Bronchial epithelial cell (primary cell): ENCODE measurements at regions not wholly inside any gene's neighbourhood (a gene's known extent, or its start where the extent isn't known, plus 50 kb on each side); places are given as distances from the start of the nearest gene placed in this dataset.
"Not testable (repeated sequence)": the region's sequence is repeated elsewhere in the genome, so short reads cannot be mapped to it uniquely, and the experiment has no call there.

Experiments
- DNase-seq: peaks from one replicate; pipeline ENCODE4 v3.0.0-alpha.2; 2010; ENCODE audit warnings: low read depth
- FAIRE-seq: peaks from 2 replicates; lab custom pipeline; 2011; peaks lifted over from hg19 to GRCh38; lab: Jason Lieb, UNC
- H3K27me3 ChIP-seq: 2 replicates; pipeline ENCODE4 v1.5.1; 2011; ENCODE audit warnings: low read length; ENCODE audit not compliant: control insufficient read depth, insufficient read depth
- H3K36me3 ChIP-seq: 2 replicates; pipeline ENCODE4 v1.5.1; 2011; ENCODE audit warnings: low read length; ENCODE audit not compliant: control insufficient read depth, insufficient read depth
- H3K4me3 ChIP-seq: 2 replicates; pipeline ENCODE4 v1.5.1; 2011; ENCODE audit warnings: mild to moderate bottlenecking, low read depth, low read length, control low read depth
- TF ChIP-seq, protein P1 (sequence below): IDR thresholded peaks from 2 replicates; pipeline ENCODE4 v1.5.1; 2011; ENCODE audit warnings: mild to moderate bottlenecking, moderate library complexity, low read length, control low read depth, inconsistent platforms; ENCODE audit not compliant: insufficient read depth, severe bottlenecking

DNA sequence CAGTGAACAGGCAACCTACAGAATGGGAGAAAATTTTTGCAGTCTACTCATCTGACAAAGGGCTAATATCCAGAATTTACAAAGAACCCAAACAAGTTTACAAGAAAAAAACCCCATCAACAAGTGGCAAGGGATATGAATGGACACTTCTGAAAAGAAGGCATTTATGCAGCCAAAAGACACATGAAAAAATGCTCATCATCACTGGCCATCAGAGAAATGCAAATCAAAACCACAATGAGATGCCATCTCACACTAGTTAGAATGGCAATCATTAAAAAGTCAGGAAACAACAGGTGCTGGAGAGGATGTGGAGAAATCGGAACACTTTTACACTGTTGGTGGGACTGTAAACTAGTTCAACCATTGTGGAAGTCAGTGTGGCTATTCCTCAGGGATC lies 80.3 kb downstream of the ZNF474 start:
- H3K36me3 ChIP-seq, FAIRE-seq, H3K4me3 ChIP-seq, H3K27me3 ChIP-seq, DNase-seq: not testable (repeated sequence)

DNA sequence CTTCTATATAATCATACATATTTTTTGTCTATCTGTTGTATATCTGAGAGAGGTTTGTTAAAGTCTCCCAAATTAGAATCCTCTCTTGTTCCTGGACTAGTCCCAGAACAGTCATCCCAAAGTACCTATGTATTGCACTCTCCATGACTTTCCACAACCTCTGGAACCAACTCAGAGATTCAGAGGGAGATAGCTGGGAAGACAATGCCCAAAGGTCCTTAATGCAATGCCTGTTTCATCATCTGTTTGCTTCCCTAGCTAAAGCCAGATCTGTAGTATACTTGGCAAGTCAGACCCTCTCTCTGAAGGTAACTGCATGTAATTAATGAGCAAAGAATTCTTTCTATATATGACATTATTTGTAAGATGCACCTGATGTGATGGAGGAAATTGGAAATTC lies 89.4 kb downstream of the ZNF474 start:
- DNase-seq: no peak
- Histone ChIP-seq H3K27me3 (peaks cover 2% of the 10 kb centered on the region), H3K36me3 (no peaks in the 10 kb centered on the region), H3K4me3 (no peak overlapping the region)
- no peak for FAIRE-seq
- TF ChIP-seq, protein P1, sequence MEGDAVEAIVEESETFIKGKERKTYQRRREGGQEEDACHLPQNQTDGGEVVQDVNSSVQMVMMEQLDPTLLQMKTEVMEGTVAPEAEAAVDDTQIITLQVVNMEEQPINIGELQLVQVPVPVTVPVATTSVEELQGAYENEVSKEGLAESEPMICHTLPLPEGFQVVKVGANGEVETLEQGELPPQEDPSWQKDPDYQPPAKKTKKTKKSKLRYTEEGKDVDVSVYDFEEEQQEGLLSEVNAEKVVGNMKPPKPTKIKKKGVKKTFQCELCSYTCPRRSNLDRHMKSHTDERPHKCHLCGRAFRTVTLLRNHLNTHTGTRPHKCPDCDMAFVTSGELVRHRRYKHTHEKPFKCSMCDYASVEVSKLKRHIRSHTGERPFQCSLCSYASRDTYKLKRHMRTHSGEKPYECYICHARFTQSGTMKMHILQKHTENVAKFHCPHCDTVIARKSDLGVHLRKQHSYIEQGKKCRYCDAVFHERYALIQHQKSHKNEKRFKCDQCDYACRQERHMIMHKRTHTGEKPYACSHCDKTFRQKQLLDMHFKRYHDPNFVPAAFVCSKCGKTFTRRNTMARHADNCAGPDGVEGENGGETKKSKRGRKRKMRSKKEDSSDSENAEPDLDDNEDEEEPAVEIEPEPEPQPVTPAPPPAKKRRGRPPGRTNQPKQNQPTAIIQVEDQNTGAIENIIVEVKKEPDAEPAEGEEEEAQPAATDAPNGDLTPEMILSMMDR: no peak

DNA sequence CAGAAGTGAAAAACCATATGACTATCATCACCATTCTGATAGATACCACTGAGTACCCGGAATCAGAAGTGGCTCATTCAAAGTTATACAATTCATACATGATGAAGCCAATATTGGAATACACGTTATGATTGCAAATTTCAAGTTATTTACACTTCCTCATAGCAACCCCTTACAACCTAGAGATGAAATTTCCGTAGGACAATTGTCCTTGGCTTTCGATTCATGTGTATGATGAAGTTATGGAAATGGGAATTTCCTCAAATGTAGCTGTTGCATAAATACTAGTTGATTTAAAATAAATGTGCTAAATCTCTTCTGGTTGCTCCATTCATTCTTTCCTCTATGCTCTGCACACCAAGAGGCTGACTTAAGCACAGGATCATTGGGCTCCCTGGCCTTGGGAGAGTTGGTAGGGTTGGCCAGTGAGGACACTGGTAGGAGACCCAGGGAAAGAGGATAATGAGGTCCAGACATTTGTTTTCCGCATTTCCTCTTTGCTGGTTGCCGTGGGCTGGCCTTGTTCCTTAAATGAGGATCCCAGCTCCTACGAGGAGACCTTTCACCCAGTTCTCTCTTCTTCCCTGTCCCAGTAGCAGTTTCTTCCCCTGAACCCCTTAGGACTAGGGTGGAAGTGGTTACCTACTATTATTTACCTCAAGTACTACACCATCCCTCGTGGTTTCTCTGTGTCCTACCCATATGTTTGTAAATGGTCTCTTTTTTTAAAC lies 90.3 kb downstream of the ZNF474 start:
- FAIRE-seq (no peak), DNase-seq (no peak)
- H3K36me3 ChIP-seq: no peaks in the 10 kb centered on the region
- no peak overlapping the region for H3K4me3 ChIP-seq
- TF ChIP-seq, protein P1: no peak
- H3K27me3 ChIP-seq: peaks cover 2% of the 10 kb centered on the region

DNA sequence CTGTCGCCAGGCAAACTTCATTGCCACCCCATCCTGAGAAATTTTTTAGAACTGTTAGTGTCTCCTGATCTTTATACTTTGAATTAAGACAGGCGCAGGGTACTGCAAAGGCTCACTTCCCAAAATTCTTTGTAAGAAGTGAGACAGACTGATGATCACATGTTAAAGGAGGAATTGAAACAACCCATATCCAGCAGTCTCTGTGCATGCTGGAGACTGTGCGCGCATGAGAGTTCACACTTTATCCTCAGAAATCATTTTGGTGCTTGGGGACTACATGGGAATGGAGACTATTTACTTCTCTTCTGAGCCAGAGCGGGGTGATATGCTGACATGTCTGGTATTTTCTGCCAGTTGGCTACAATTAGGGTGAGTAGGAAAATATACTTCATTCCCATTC lies 91.2 kb downstream of the ZNF474 start:
- TF ChIP-seq, protein P1: no peak
- Histone ChIP-seq H3K36me3 (no peaks in the 10 kb centered on the region), H3K27me3 (peaks cover 2% of the 10 kb centered on the region), H3K4me3 (no peak overlapping the region)
- FAIRE-seq: no peak
- DNase-seq: no peak

DNA sequence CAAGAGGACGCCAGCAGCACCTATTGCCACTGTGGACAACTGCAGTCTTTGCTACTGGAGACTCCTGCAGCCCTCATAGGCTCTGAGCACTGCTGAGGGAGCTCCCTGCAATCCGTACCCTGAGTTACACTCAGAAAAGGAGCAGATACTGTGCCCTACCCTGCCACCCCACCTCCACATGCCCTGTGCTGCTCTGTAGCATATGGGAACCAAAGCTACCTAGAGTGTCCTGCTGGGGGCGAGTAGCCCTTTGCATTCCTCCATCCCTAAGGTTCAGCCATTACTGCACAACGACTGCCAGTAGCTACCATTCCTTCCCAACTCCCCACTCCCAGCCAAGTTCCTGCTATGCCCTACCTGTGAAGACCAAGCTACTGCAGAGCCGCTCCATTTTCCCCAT lies 90.2 kb upstream of the SNCAIP start:
- TF ChIP-seq, protein P1: no peak

DNA sequence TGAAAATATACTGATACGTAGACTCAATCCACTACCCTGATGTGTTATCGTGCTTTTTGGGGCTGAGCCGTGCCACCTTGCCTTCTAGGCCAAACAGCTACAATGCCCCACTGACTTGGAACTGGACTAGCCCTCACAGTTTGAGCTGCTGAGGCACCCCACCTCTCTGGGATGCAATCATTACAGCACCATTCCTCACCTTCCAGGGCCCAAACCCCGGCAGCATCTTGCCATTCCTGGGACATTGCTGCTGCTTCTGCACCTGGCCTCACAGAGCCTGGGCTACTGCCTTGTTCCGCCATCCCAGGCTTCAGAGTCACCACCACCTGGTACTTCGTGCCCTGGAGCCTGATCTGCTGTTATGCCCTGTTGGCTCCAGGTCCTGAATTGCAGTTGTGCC lies 89.5 kb upstream of the SNCAIP start:
- Histone ChIP-seq H3K36me3 (no peaks in the 10 kb centered on the region), H3K27me3 (peaks cover 2% of the 10 kb centered on the region), H3K4me3 (no peak overlapping the region)
- no peak for FAIRE-seq
- no peak for DNase-seq
- TF ChIP-seq, protein P1: no peak

More for the DNA sequence above, 90.2 kb upstream of the SNCAIP start:
- no peak for FAIRE-seq
- no peaks in the 10 kb centered on the region for H3K36me3 ChIP-seq
- no peak for DNase-seq
- H3K27me3 ChIP-seq: peaks cover 2% of the 10 kb centered on the region
- no peak overlapping the region for H3K4me3 ChIP-seq
